GM20000 (cell line): ENCODE measurements at regions not wholly inside any gene's neighbourhood (a gene's known extent, or its start where the extent isn't known, plus 50 kb on each side); places are given as distances from the start of the nearest gene placed in this dataset.

Experiments used
- DNase-seq: peaks from one replicate; pipeline ENCODE4 v3.0.0; 2012; ENCODE audit warnings: low spot score
- TF ChIP-seq, protein P1 (sequence below): IDR thresholded peaks from 2 replicates; pipeline ENCODE4 v1.5.1; 2012; ENCODE audit warnings: mild to moderate bottlenecking, control low read depth; ENCODE audit errors: extremely low read depth, missing control alignments

DNA sequence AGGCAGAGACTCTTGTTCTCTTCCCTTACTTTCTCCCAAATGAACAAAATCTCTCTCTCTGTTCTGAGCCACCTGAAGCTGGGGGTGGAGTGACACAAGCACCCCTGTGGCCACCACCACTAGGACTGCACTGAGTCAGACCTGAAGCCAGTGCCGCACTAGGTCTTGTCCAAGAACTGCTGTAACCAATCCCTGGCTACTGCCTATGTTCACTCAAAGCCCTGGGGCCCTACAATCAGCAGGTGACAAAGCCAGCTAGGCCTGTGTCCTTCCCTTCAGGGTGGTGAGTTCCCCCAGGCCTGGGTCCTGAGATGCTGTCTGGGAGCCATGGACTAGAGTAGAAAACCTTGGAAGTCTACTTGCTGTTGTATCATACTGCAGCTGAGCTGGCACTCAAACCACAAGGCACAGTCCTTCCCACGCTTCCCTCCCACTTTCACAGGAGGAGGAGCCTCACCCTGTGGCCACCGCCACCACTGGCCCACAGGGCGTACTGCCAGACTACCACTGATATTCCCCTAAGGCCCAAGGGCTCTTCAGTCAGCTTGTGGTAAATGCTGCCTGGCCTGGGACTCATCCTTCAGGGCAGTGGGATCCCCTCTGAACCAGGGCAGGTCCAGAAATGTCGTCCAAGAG is 119.1 kb downstream of the RTL9 start:
- TF ChIP-seq, protein P1, sequence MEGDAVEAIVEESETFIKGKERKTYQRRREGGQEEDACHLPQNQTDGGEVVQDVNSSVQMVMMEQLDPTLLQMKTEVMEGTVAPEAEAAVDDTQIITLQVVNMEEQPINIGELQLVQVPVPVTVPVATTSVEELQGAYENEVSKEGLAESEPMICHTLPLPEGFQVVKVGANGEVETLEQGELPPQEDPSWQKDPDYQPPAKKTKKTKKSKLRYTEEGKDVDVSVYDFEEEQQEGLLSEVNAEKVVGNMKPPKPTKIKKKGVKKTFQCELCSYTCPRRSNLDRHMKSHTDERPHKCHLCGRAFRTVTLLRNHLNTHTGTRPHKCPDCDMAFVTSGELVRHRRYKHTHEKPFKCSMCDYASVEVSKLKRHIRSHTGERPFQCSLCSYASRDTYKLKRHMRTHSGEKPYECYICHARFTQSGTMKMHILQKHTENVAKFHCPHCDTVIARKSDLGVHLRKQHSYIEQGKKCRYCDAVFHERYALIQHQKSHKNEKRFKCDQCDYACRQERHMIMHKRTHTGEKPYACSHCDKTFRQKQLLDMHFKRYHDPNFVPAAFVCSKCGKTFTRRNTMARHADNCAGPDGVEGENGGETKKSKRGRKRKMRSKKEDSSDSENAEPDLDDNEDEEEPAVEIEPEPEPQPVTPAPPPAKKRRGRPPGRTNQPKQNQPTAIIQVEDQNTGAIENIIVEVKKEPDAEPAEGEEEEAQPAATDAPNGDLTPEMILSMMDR, result no peak
- no peak for DNase-seq

DNA sequence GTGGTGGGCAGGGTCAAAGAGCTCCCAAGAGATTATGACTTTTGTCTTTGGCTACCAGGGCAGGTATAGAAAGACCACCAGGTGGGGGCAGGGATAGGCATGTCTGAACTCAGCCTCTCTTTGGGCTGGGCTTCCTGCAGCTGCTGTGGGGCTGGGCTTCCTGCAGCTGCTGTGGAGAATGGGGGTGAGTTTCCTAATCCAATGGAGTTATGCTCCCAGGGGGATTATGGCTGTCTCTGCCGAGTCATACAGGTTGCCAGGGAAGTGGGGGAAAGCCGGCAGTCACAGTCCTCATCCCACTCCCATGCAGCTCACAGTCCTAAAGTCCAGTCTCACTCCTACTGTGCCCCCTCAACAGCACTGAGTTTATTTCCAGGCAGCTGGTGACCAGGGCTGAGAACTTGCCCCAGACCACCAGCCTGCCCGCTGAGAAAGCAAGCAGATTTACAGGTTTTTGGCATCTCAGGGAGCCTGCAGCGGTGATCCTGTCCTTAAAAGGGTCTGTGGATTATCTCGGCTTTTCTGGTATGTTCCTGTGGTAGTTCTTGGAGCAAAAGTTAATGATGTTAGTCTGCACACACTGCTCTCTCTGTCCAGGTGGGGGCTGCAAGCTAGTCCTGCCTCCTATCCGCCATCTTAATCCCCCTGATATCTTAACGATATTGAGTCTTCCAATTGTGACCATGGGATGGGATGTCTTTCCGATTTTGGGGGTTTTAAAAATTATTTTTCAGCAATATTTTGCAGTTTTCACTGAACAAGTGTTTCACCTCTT is 133.4 kb downstream of the RTL9 start:
- no peak for DNase-seq
- TF ChIP-seq, protein P1, result no peak

DNA sequence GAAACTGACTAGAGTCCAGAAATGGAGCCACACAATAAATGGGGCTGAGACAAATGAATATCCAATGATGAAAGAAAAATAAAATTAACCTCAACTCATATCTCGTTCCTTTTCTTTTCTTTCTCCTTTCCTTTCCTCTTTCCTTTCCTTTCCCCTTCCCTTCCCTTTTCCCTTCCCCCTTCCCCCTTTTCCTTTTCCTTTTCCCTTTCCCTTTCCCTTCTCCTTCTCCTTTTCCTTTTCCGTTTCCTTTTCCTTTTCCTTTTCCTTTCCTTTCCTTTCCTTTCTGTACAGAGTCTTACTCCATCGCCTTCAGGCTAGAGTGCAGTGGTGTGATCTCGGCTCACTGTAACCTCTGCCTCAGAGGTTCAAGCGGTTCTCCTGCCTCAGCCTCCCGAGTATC is 146.3 kb downstream of the RTL9 start:
- no peak for DNase-seq
- TF ChIP-seq, protein P1, result no peak

DNA sequence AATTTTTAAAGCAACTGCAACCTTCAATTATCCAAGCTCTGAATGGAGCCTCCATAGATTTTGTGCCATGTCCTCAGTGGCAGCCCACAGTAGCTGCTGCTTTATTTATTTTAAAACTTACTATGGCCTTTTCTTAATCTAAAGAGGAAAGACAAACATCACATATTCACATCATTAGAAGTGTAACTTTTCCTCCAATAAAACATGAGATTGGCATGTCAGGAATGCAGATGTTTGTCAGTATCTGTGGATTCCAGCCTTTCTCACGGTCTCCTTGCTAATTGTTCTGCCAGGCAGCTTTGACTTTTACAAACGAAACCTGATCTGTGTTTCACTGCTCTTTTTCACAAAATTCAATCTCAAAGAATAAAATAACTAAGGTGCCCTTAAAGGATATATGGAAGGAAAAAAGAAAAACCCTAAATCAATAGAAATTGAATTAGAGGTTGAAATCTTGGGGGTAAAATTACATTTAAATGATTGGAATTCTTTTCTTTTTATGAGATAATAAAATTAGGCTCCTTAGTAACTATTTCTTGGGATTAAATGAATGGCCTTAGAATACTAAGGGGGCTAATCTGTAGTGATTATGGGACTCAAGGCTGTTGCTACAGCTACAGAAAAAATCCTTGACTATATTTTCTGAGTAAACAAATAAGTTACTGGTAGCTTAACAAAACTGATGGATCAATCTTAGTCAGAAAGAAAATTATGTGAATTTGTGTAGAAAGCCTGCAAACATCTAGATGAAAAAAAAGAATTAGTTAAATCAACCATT is 151.3 kb downstream of the RTL9 start:
- TF ChIP-seq, protein P1, result no peak
- DNase-seq, result no peak

DNA sequence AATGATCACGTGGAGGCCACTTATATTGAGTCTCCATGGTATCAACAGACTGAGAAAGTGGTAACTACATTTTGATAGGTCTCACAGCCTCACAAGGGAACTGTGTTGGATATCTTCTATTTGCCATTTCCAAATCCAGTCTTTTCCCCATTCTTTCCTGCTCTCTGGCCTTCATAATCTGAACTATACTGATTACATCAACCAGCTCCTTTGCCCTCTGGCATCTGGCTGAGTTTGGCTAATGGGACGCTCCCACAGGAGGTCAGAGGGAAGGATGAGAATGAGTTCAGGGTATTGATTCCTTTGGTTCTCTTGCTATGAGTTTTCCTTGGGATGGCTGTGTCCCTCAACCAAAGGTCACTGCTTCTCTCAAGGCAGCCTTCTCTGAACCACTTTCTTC is 152.6 kb downstream of the RTL9 start:
- TF ChIP-seq, protein P1, result no peak
- no peak for DNase-seq

DNA sequence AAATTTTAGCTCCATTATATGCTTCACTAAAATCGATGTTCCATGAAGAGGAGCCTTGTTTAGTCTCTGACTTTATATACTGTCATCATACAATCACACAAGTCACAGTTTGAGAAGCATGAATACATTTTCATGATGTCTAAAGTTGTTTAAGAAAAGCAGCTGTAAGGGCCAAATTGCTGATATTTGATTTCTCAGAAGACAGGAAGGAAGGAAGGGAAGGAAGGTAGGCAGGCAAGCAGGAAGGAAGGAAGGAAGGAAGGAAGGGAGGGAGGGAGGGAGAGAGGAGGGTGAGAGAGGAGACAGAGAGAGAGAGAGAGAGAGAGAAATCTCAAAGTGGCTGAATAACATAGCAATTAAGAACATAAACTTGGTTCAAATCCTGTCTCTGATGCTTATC is 153.7 kb downstream of the RTL9 start:
- TF ChIP-seq, protein P1, result no peak
- DNase-seq, result no peak

DNA sequence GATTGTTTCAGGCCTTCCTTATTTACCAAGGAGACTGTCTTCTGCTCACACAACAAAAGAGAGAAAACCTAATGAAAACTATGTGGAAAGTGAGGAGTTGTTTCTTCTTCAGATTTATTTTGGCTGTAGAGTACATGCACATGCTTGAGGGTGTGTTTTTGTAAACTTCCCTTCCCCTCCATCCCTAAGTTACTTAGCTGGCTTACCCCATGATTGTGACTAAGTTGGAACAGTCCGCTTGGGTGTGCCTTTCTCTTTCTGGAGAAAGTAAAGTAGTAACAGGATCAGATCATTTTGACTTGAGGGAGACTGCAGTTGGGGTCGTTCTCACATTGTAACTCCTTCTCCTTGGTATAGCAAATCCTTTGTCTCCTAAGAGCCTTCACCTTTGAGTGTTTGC is 155.9 kb downstream of the RTL9 start:
- TF ChIP-seq, protein P1, result no peak
- no peak for DNase-seq
